GM12872 (cell line): ENCODE measurements at regions not wholly inside any gene's neighbourhood (a gene's known extent, or its start where the extent isn't known, plus 50 kb on each side); places are given as distances from the start of the nearest gene placed in this dataset.

Source experiments
- CTCF ChIP-seq: IDR thresholded peaks from 3 replicates; pipeline ENCODE4 v1.5.1; 2011; ENCODE audit warnings: low read depth, mild to moderate bottlenecking, low read length, moderate library complexity; ENCODE audit not compliant: insufficient read depth

- TF ChIP-seq CTCF, result no peak
Measured at GRCh38 chr6:74798302-74798701, 407.6 kb downstream of the COL12A1 start.

GRCh38 chr6:74785236-74785635, 420.6 kb downstream of the COL12A1 start:
- TF ChIP-seq CTCF, result no peak

- TF ChIP-seq CTCF, result no peak
Measured at GRCh38 chr6:74782346-74782745, 423.5 kb downstream of the COL12A1 start.

- TF ChIP-seq CTCF, result no peak
Measured at GRCh38 chr6:74780831-74781230, 425.0 kb downstream of the COL12A1 start.

- no peak for TF ChIP-seq CTCF
Measured at GRCh38 chr6:74768738-74769137, 437.1 kb downstream of the COL12A1 start.

- no peak for TF ChIP-seq CTCF
Measured at GRCh38 chr6:74768120-74768519, 437.7 kb downstream of the COL12A1 start.

- TF ChIP-seq CTCF, result no peak
Measured at GRCh38 chr6:74765486-74765885, 440.4 kb downstream of the COL12A1 start.

- no peak for TF ChIP-seq CTCF
Measured at GRCh38 chr6:74764486-74764885, 441.4 kb downstream of the COL12A1 start.
